HepG2 (cell line): ENCODE measurements at regions not wholly inside any gene's neighbourhood (a gene's known extent, or its start where the extent isn't known, plus 50 kb on each side); places are given as distances from the start of the nearest gene placed in this dataset.

Experiments
- ARHGAP35 ChIP-seq: sonication (generic); formaldehyde crosslinking; IDR thresholded peaks from 2 replicates; pipeline ENCODE4 v1.9.0; 2022; ENCODE audit warnings: mild to moderate bottlenecking, inconsistent platforms, moderate library complexity, missing genetic modification reagents, borderline replicate concordance
- ARNT2 ChIP-seq: sonication (generic); formaldehyde crosslinking; IDR thresholded peaks from 2 replicates; pipeline ENCODE4 v1.8.0; 2022; ENCODE audit warnings: mild to moderate bottlenecking, low read depth, missing genetic modification reagents, moderate library complexity
- DMAP1 ChIP-seq: IDR thresholded peaks from 2 replicates; pipeline ENCODE4 v1.6.1; 2016
- FOXK1 ChIP-seq: sonication (generic); formaldehyde crosslinking; IDR thresholded peaks from 2 replicates; pipeline ENCODE4 v1.4.0; 2020; ENCODE audit warnings: low read depth, missing genetic modification reagents, borderline replicate concordance
- FOXP1 ChIP-seq, 2 experiments: fragments of 450-650 bp in 1 of 2; IDR thresholded peaks; 2 replicates each; pipeline ENCODE4 v1.6.1; 2017 to 2018; ENCODE audit warnings: antibody characterized with exemption in 1 of 2
- NR2F1 ChIP-seq, 2 experiments: fragments of 450-650 bp in 1 of 2; formaldehyde crosslinking in 1 of 2; IDR thresholded peaks; 2 replicates each; pipeline versions ENCODE4 v1.5.0 to v1.6.1; 2016 to 2020; ENCODE audit warnings: mild to moderate bottlenecking in 1 of 2, missing compliant biosample characterization in 1 of 2, missing genetic modification reagents in 1 of 2, moderate library complexity in 1 of 2
- POGZ ChIP-seq: sonication (generic); formaldehyde crosslinking; IDR thresholded peaks from 2 replicates; pipeline ENCODE4 v1.4.0; 2020; ENCODE audit warnings: mild to moderate bottlenecking, missing genetic modification reagents
- RFXANK ChIP-seq: IDR thresholded peaks from 2 replicates; pipeline ENCODE4 v1.6.1; 2016
- SALL1 ChIP-seq: sonication (generic); formaldehyde crosslinking; IDR thresholded peaks from 2 replicates; pipeline ENCODE4 v1.8.0; 2022; ENCODE audit warnings: mild to moderate bottlenecking, missing genetic modification reagents
- SMAD1 ChIP-seq: sonication (generic); formaldehyde crosslinking; IDR thresholded peaks from 2 replicates; pipeline ENCODE4 v1.4.0; 2020; ENCODE audit warnings: missing genetic modification reagents, low read depth, mild to moderate bottlenecking, borderline replicate concordance
- SMARCE1 ChIP-seq: fragments of 450-650 bp; IDR thresholded peaks from 2 replicates; pipeline ENCODE4 v1.6.1; 2017; ENCODE audit warnings: borderline replicate concordance
- SOX6 ChIP-seq, 2 experiments: fragments of 450-650 bp in 1 of 2; sonication (generic) in 1 of 2; formaldehyde crosslinking in 1 of 2; IDR thresholded peaks; 2 replicates each; pipeline versions ENCODE4 v1.4.0 to v1.6.1; 2017 to 2020; ENCODE audit warnings: antibody characterized with exemption in 1 of 2, mild to moderate bottlenecking in 1 of 2, missing genetic modification reagents in 1 of 2
- TGIF2 ChIP-seq: IDR thresholded peaks from 2 replicates; pipeline ENCODE4 v1.6.1; 2016; ENCODE audit warnings: control low read depth, missing compliant biosample characterization
- U2AF1 ChIP-seq: fragments of 200-400 bp; formaldehyde crosslinking; optimal IDR thresholded peaks from 2 replicates; pipeline ENCODE3; 2017; ENCODE audit warnings: mild to moderate bottlenecking, low read depth, low read length
- XBP1 ChIP-seq: sonication (generic); formaldehyde crosslinking; IDR thresholded peaks from 2 replicates; pipeline ENCODE4 v1.5.0; 2020; ENCODE audit warnings: missing genetic modification reagents
- ZNF317 ChIP-seq: sonication (generic); formaldehyde crosslinking; IDR thresholded peaks from 2 replicates; pipeline ENCODE4 v1.5.0; 2020; ENCODE audit warnings: mild to moderate bottlenecking, missing genetic modification reagents
- ZNF333 ChIP-seq: sonication (generic); formaldehyde crosslinking; IDR thresholded peaks from 2 replicates; pipeline ENCODE4 v1.4.0; 2020; ENCODE audit warnings: mild to moderate bottlenecking, missing genetic modification reagents, borderline replicate concordance
- ZNF33B ChIP-seq: sonication (generic); formaldehyde crosslinking; IDR thresholded peaks from 2 replicates; pipeline ENCODE4 v1.5.1; 2020; ENCODE audit warnings: mild to moderate bottlenecking, missing genetic modification reagents
- ZNF350 ChIP-seq: sonication (generic); formaldehyde crosslinking; IDR thresholded peaks from 2 replicates; pipeline ENCODE4 v1.4.0; 2020; ENCODE audit warnings: mild to moderate bottlenecking, low read depth, missing genetic modification reagents, borderline replicate concordance
- ZNF496 ChIP-seq: sonication (generic); formaldehyde crosslinking; IDR thresholded peaks from 2 replicates; pipeline ENCODE4 v1.8.1; 2023; ENCODE audit warnings: mild to moderate bottlenecking, moderate library complexity, missing genetic modification reagents; ENCODE audit not compliant: insufficient replicate concordance
- ZNF563 ChIP-seq: sonication (generic); formaldehyde crosslinking; IDR thresholded peaks from 2 replicates; pipeline ENCODE4 v1.8.0; 2022; ENCODE audit warnings: mild to moderate bottlenecking, moderate library complexity, missing genetic modification reagents
- ZNF660 ChIP-seq: sonication (generic); formaldehyde crosslinking; IDR thresholded peaks from 2 replicates; pipeline ENCODE4 v1.5.1; 2020; ENCODE audit warnings: mild to moderate bottlenecking, low read depth, missing genetic modification reagents, borderline replicate concordance
- ZSCAN31 ChIP-seq: sonication (generic); formaldehyde crosslinking; IDR thresholded peaks from 2 replicates; pipeline ENCODE4 v1.5.0; 2020; ENCODE audit warnings: low read depth, mild to moderate bottlenecking, missing genetic modification reagents
- TF ChIP-seq, protein P1 (sequence below): sonication (generic); formaldehyde crosslinking; IDR thresholded peaks from 2 replicates; pipeline ENCODE4 v1.5.0; 2020; ENCODE audit warnings: missing genetic modification reagents
- TF ChIP-seq, protein P2 (sequence below): sonication (generic); formaldehyde crosslinking; IDR thresholded peaks from 2 replicates; pipeline ENCODE4 v1.5.0; 2020; ENCODE audit warnings: missing genetic modification reagents
- TF ChIP-seq, protein P3 (sequence below): IDR thresholded peaks from 2 replicates; pipeline ENCODE4 v1.6.1; 2016; ENCODE audit warnings: mild to moderate bottlenecking, missing biosample characterization, missing genetic modification reagents
- TF ChIP-seq, protein P4 (sequence below): sonication (generic); formaldehyde crosslinking; IDR thresholded peaks from 2 replicates; pipeline ENCODE4 v1.9.0; 2022; ENCODE audit warnings: low read depth, missing genetic modification reagents

DNA sequence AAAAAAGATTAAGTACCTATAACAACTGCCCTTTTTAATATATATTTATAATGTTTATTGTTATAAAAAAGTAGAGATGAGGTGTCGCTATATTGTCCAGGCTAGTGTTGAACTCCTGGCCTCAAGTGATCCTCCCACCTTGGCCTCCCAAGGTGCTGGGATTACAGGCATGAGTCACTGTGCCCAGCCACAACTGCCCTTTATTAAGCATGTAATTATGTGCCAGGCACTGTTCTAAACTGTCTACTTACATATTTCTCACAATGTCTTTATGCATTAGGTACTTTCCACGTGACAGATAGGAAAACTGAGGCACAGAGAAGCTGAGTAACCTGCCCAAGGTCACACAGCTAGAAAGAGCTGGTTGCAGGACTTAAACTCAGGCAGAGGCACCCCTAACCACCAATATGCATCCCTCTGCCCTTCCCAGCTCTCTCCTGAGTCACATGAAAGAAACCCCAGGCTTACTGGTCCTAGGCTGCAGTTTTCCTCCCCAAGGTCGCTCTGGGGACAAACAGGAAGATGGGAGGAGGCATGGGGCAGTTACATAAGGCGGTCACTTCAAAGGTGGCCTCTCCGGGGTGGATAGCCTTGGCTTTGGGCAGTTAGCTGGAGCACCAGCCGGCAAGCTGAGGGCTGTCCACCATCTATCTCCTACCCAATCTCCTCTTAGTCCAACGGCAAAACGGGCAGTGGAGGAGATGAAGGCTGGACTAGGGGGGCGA is 54.6 kb upstream of the TBX3 start (continued):
- TF ChIP-seq, protein P1, sequence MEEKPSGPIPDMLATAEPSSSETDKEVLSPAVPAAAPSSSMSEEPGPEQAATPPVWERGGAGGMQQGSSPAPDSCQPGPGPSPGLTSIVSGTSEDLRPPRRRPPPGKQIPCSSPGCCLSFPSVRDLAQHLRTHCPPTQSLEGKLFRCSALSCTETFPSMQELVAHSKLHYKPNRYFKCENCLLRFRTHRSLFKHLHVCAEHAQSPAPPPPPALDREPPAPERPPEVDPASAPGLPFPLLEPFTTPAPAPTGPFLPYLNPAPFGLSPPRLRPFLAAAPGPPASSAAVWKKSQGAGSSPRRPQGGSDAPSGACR (CRISPR knock-in tag) = no peak
- TF ChIP-seq SMARCE1 = no peak
- peak; percentile 63; the same call in 1 of the 2 replicates for TF ChIP-seq ARNT2 (CRISPR knock-in tag)
- 0 out of 2 replicates have a peak, but pooled peaks have one; percentile 31 for TF ChIP-seq ZNF333 (CRISPR knock-in tag)
- no peak for TF ChIP-seq ZNF660
- peak; percentile 99 for TF ChIP-seq SALL1 (CRISPR knock-in tag)
- TF ChIP-seq, protein P2, sequence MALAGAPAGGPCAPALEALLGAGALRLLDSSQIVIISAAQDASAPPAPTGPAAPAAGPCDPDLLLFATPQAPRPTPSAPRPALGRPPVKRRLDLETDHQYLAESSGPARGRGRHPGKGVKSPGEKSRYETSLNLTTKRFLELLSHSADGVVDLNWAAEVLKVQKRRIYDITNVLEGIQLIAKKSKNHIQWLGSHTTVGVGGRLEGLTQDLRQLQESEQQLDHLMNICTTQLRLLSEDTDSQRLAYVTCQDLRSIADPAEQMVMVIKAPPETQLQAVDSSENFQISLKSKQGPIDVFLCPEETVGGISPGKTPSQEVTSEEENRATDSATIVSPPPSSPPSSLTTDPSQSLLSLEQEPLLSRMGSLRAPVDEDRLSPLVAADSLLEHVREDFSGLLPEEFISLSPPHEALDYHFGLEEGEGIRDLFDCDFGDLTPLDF (CRISPR knock-in tag) = no peak
- peak; percentile 62; the same call in 1 of the 2 replicates for TF ChIP-seq DMAP1 (CRISPR knock-in tag)
- 0 out of 2 replicates have a peak, but pooled peaks have one; percentile 69 for TF ChIP-seq ZNF317 (CRISPR knock-in tag)
- no peak for TF ChIP-seq ZNF496 (CRISPR knock-in tag)
- TF ChIP-seq RFXANK = no peak
- peak; percentile 86; the same call in 1 of the 2 replicates for TF ChIP-seq ZNF350
- TF ChIP-seq SMAD1 = peak; percentile 66; the same call in 1 of the 2 replicates
- no peak for TF ChIP-seq ARHGAP35
- TF ChIP-seq ZNF33B (CRISPR knock-in tag) = no peak
- TF ChIP-seq, protein P3, sequence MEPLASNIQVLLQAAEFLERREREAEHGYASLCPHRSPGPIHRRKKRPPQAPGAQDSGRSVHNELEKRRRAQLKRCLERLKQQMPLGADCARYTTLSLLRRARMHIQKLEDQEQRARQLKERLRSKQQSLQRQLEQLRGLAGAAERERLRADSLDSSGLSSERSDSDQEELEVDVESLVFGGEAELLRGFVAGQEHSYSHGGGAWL = no peak
- peak; percentile 78; the same call in 1 of the 2 replicates for TF ChIP-seq FOXK1 (CRISPR knock-in tag)
- TF ChIP-seq, protein P4, sequence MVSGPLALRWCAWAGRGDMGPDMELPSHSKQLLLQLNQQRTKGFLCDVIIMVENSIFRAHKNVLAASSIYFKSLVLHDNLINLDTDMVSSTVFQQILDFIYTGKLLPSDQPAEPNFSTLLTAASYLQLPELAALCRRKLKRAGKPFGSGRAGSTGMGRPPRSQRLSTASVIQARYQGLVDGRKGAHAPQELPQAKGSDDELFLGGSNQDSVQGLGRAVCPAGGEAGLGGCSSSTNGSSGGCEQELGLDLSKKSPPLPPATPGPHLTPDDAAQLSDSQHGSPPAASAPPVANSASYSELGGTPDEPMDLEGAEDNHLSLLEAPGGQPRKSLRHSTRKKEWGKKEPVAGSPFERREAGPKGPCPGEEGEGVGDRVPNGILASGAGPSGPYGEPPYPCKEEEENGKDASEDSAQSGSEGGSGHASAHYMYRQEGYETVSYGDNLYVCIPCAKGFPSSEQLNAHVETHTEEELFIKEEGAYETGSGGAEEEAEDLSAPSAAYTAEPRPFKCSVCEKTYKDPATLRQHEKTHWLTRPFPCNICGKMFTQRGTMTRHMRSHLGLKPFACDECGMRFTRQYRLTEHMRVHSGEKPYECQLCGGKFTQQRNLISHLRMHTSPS (CRISPR knock-in tag) = peak; percentile 63; the same call in 1 of the 2 replicates
- no peak for TF ChIP-seq SOX6 (IDR thresholded peaks at IDR 0.05)
- TF ChIP-seq SOX6 (CRISPR knock-in tag; IDR thresholded peaks at IDR 0.05) = peak; percentile 87
- TF ChIP-seq FOXP1 (IDR thresholded peaks at IDR 0.05) = no peak
- peak; percentile 80 for TF ChIP-seq FOXP1 (CRISPR knock-in tag; IDR thresholded peaks at IDR 0.05)
- no peak for TF ChIP-seq TGIF2
- TF ChIP-seq ZSCAN31 = 0 out of 2 replicates have a peak, but pooled peaks have one; percentile 71
- no peak for TF ChIP-seq ZNF563
- TF ChIP-seq XBP1 (CRISPR knock-in tag) = no peak
- TF ChIP-seq U2AF1 = no peak
- TF ChIP-seq POGZ (CRISPR knock-in tag) = peak; percentile 91
- peak; percentile 39 to 71; a peak in 3 of 4 replicates for TF ChIP-seq NR2F1 (CRISPR knock-in tag; IDR thresholded peaks at IDR 0.05)
